GM18508 (cell line): ENCODE measurements at regions not wholly inside any gene's neighbourhood (a gene's known extent, or its start where the extent isn't known, plus 50 kb on each side); places are given as distances from the start of the nearest gene placed in this dataset.
"Not testable (repeated sequence)": the region's sequence is repeated elsewhere in the genome, so short reads cannot be mapped to it uniquely, and the experiment has no call there.

Experiments used
- ATAC-seq: cut with Tn5 transposase; IDR thresholded peaks from one replicate; pipeline ENCODE4 v1.9.1; 2021; ENCODE audit warnings: moderate number of reproducible peaks; ENCODE audit not compliant: insufficient read depth, unreplicated experiment

- ATAC-seq = not testable (repeated sequence)
These were observed 94.6 kb downstream of the TMEM121 start for GRCh38 chr14:105620865-105621471.

GRCh38 chr14:105621479-105622328 lies 95.3 kb downstream of the TMEM121 start:
- not testable (repeated sequence) for ATAC-seq

DNA sequence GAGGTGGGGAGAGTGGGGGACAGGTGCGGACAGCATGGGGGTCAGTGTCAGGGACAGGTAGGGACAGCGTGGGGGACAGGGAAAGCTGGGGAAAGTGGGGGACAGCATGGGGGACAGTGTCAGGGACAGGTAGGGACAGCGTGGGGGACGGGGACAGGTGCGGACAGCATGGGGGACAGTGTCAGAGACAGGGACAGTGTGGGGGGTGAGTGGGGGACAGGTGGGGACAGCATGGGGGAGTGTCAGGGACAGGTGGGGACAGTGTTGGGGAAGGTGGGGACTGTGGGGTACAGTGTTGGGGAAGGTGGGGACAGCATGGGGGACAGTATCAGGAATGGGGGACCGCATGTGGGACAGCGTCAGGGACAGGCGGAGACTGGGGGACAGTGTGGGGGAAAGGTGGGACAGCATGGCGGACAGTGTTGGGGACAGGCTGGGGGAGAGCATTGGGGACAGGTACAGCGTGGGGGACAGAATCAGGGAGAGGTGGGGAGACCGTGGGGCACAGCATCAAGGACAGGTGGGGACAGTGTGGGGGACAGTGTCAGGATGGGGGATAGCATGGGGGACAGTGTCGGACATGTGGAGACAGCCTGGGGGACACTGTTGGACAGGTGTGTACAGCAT lies 96.1 kb downstream of the TMEM121 start:
- ATAC-seq = no peak

DNA sequence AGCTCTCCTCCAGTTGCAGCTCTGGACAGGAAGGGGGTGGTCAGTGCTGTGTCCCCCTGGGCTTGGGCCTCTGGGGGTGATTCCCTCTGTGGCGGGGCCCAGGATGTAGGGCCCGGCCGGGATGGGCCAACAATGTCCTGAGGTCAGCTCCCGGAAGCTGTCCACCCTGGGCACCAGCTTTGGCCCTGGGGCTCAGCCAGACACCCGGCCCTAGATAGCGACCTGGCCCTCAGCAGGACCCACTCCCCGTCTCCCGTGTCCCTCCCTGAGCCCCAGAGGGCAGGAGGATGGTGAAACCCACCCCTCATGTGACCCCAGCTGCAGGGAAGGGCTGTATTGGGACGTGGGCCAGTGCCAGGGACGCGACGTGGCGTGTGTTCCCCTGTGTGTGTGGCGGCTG lies 96.8 kb downstream of the TMEM121 start:
- ATAC-seq = not testable (repeated sequence)

GRCh38 chr14:105624346-105624745 lies 98.0 kb downstream of the TMEM121 start:
- not testable (repeated sequence) for ATAC-seq

DNA sequence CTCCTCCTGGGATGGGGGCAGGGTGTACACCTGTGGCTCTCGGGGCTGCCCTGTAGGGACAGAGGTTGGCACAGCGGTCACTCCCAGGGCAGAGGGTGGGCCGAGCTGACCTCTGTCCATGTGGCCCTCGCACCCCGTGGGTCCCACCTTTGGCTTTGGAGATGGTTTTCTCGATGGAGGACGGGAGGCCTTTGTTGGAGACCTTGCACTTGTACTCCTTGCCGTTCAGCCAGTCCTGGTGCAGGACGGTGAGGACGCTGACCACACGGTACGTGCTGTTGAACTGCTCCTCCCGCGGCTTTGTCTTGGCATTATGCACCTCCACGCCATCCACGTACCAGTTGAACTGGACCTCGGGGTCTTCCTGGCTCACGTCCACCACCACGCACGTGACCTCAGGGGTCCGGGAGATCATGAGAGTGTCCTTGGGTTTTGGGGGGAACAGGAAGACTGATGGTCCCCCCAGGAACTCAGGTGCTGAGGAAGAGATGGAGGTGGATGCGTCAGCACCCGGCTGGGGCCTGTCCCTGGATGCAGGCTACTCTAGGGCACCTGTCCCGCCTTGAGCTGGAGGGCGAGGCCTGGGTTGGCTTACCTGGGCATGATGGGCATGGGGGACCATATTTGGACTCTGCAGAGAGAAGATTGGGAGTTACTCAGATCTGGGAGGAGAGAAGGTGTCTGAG lies 98.5 kb downstream of the TMEM121 start:
- not testable (repeated sequence) for ATAC-seq

DNA sequence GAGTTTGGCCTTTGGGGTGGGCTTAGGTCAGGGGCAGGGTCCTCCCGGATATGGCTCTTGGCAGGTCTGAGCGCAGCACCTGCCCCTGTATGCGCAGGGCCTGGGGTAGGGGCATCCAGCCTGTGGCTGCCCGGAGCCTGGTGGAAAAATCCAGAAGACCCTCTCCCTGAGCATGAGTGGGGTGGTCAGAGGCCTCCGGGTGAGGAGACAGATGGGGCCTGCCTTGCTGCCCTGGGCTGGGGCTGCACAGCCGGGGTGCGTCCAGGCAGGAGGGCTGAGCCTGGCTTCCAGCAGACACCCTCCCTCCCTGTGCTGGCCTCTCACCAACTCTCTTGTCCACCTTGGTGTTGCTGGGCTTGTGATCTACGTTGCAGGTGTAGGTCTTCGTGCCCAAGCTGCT lies 99.1 kb downstream of the TMEM121 start:
- ATAC-seq = not testable (repeated sequence)

- not testable (repeated sequence) for ATAC-seq
These were observed 99.7 kb downstream of the TMEM121 start for GRCh38 chr14:105626111-105626510.

GRCh38 chr14:105626651-105627050 lies 100.3 kb downstream of the TMEM121 start:
- ATAC-seq = not testable (repeated sequence)

- ATAC-seq = not testable (repeated sequence)
These were observed 100.9 kb downstream of the TMEM121 start for GRCh38 chr14:105627287-105627686.

GRCh38 chr14:105627701-105628100 lies 101.3 kb downstream of the TMEM121 start:
- ATAC-seq = no peak

DNA sequence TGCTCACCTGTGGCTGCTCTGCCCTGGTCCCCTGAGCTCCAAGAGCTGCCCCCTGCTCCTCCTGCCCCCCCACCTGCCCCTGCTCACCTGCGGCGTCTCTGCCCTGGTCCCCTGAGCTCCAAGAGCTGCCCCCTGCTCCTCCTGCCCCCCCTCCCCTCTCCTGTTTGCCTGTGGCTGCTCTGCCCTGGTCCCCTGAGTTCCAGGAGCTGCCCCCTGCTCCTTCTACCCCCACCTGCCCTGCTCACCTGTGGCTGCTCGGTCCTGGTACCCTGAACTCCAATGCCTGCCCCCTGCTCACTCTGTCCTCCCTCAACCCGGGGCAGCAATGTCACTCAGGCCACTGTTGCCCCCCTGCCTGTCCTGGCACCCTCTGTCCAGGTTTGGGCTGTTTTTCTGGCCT lies 101.7 kb downstream of the TMEM121 start:
- not testable (repeated sequence) for ATAC-seq

DNA sequence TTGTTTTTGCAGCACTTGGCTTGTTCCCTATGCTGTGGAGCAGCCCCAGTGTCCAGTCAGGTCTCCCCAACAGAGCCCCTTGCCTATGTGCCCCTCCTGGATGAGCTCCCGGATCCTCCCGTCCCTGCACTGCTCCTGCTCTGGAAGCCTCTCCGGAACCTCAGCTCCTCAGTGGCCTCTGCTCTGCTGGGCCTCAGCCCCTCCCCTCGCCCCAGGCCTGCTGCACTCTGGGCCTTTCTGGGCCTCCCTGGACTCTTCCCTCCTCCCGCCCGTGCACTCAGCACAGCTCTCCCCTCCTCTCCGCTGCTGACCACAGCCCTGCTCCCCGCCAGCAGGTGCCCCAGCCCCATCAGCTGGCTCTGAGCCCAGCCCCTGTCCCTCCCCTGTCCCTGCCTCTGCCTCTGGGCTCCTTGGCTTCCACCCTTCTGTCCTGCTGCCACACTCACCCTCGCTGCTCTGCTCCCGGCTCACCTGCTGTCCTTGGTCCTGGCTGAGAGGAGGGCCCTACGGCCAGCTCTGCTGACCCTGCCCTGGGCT lies 102.2 kb downstream of the TMEM121 start:
- ATAC-seq = not testable (repeated sequence)

DNA sequence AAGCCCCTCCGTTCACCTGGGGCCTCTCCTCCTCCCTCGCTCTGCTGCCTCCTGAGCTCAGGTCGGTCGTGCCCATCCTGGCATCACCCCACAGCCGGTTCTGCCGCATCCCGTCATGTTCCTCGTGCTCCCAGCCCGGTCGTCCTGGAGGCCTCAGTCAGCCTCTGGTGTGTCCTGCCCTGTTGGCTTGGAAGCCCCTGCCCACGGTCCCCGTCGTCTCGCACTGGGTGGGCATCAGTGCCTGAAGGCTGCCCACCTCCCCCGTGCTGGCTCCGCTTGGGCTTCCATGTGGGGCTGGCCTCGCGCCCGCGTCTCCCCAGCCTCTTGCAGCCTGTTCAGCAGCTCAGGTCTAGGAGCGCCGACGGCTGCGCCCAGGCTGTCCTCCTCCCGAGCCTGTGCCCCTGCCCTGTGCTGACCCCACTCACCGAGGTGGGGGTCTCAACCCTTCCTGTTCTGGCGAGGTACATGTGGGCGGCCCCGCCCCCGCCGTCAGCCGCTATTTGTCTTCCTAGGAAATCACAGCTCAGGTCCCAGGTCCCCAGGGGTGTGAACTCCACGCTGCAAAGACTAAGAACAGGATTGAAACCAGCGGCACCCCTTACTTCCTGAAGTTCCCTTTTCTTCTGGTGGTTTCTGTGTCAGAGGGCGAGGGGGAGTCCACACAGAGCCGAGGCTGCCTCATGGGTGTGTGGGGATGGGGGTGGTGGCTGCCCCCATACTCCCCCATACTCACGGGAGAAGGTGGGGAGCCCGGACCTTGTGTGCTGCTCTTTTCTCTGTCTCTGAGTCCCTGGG lies 102.9 kb downstream of the TMEM121 start:
- not testable (repeated sequence) for ATAC-seq

DNA sequence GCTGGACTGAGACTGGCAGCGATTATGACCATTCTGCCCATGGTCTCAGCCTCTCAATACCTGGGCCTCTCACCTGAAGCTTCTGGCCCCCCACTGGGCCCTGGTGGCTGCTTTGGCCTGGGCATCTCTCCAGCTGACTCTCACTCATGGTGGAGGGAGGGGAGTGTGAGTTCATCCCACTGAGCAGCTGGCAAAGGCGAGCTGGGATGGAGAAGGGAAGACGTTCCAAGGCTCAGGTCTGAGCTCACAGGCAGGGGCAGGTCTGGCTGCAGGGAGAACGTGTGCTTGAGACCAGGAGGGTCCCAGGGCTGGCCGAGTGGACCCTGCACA lies 103.5 kb downstream of the TMEM121 start:
- no peak for ATAC-seq

- ATAC-seq = not testable (repeated sequence)
These were observed 104.0 kb downstream of the TMEM121 start for GRCh38 chr14:105630293-105630934.

DNA sequence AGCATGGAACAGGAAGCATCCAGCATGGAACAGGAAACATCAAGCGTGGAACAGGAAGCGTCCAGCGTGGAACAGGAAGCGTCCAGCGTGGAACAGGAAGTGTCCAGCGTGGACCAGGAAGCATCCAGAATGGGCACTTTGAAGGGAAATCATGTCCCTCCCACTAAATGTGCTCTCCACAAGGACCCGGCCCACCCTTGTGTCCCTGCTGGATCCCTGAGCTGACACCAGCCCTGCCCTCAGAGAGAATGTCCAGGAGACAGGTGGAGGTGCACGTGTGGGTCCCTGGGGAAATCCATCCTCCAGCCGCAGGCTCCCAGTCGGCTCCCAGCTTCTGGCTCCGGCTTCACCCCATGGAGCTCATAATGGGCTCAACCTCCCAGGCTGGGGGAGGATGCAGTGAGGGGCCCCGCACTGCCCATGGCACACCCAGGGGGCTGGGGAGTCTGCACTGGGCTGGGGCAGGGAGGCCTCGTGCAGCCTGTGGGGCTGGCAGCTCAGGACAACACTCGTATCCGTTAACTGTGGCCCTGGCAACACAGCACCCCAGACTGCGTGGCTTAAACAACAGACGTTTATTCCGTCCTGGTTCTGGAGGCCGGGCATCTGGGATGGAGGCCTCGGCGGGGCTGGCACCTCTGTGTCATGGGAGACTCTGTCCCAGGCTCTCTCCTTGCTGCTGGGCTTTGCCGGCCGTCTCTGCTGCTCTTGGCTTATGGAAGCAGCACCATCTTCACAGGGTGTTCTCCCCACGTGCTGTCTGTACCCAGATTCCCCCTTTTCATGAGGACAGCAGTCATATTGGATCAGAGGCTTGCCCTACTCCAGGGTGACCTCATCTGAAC lies 104.8 kb downstream of the TMEM121 start:
- ATAC-seq = not testable (repeated sequence)

DNA sequence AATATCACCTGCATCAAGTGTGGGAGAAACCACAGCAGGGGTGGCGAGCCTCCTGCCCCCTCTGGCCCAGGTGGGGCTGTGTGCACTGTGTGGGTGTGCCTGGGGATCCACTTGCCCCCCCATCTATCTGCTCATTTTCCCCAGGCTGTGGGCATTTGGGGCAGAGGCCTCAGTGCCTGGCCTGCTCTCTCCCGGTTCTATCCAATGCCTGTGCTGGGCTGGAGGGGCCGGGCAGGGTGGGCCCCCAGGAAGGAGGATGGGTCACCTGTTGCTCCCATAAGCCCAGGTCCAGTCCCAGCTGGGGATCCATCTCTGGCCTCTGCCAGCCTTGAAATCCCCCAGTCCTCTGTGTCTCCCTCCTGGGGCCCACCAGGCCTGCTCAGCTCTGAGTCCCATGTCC lies 105.6 kb downstream of the TMEM121 start:
- ATAC-seq = no peak
